GM12878 (cell line): ENCODE measurements at regions not wholly inside any gene's neighbourhood (a gene's known extent, or its start where the extent isn't known, plus 50 kb on each side); places are given as distances from the start of the nearest gene placed in this dataset.

Source experiments
- ATAC-seq: fragments of 200-7000 bp; cut with Tn5 transposase; 3 replicates; pipeline ENCODE4 v1.9.1; 2020; ENCODE audit warnings: mild to moderate bottlenecking, moderate library complexity
- BruUV-seq: library from RNA; stranded (reverse); fragments of 400-500 nt; replicated peaks from 2 replicates; lab custom pipeline; 2021; lab: Mats Ljungman, UMichigan
- CTCF ChIA-PET: fragments of 300-600 bp; sonication (Branson Sonifier 250); formaldehyde crosslinking; extraction: SDS; loops from one replicate; lab custom pipeline; 2021; ENCODE audit warnings: inconsistent platforms; lab: Yijun Ruan, JAX
- POLR2A ChIA-PET: fragments of 350-600 bp; formaldehyde crosslinking; extraction: SDS; loops from one replicate; lab custom pipeline; 2021; ENCODE audit warnings: inconsistent platforms; lab: Charles Lee
- RAD21 ChIA-PET: fragments of 300-600 bp; sonication (Branson Sonifier 250); formaldehyde crosslinking; loops from one replicate; lab custom pipeline; 2023; ENCODE audit warnings: antibody characterized with exemption; ENCODE audit not compliant: unreplicated experiment; lab: Charles Lee
- SMC1A ChIA-PET: fragments of 300-600 bp; sonication (Branson Sonifier 250); formaldehyde crosslinking; loops from one replicate; lab custom pipeline; 2023; ENCODE audit not compliant: unreplicated experiment, uncharacterized antibody; lab: Charles Lee
- DNase-seq: peaks from one replicate; pipeline ENCODE4 v3.0.0-alpha.2; 2011; ENCODE audit warnings: low read depth, low spot score
- FAIRE-seq: peaks from 3 replicates; lab custom pipeline; 2011; peaks lifted over from hg19 to GRCh38; lab: Jason Lieb, UNC
- H2AFZ ChIP-seq: 2 replicates; pipeline ENCODE4 v1.6.0; 2011; ENCODE audit warnings: low read depth, low read length, control low read depth; ENCODE audit not compliant: control insufficient read depth
- H3K27ac ChIP-seq: 2 replicates; pipeline ENCODE4 v1.5.1; 2011; ENCODE audit warnings: control low read depth; ENCODE audit not compliant: control insufficient read depth, insufficient read depth
- H3K27me3 ChIP-seq, 2 experiments: replicated peaks in 1 of 2; 2 replicates each; pipeline versions ENCODE4 v1.6.0 to v1.6.1; 2011; ENCODE audit warnings: low read length in 1 of 2; ENCODE audit not compliant: control insufficient read depth in 2 of 2, insufficient read depth in 2 of 2
- H3K36me3 ChIP-seq, 2 experiments: 2 replicates each; pipeline ENCODE4 v1.5.1; 2011; ENCODE audit warnings: low read length in 1 of 2; ENCODE audit not compliant: control insufficient read depth in 2 of 2, insufficient read depth in 2 of 2
- H3K4me1 ChIP-seq: 2 replicates; pipeline ENCODE4 v1.6.1; 2011; ENCODE audit warnings: mild to moderate bottlenecking, low read length, moderate library complexity, mixed read lengths; ENCODE audit not compliant: control insufficient read depth, insufficient read depth
- H3K4me2 ChIP-seq: 2 replicates; pipeline ENCODE4 v1.6.0; 2011; ENCODE audit warnings: control low read depth; ENCODE audit not compliant: control insufficient read depth, insufficient read depth
- H3K4me3 ChIP-seq: fragments of 200-600 bp; sonication (generic); 2 replicates; pipeline ENCODE4 v1.5.1; 2016
- H3K79me2 ChIP-seq: 2 replicates; pipeline ENCODE4 v1.6.0; 2011; ENCODE audit warnings: low read length; ENCODE audit not compliant: control insufficient read depth, insufficient read depth
- H3K9ac ChIP-seq: 2 replicates; pipeline ENCODE4 v1.8.0; 2011; ENCODE audit warnings: low read length, control low read depth, mixed read lengths; ENCODE audit not compliant: control insufficient read depth, insufficient read depth
- H3K9me3 ChIP-seq: replicated peaks from 3 replicates; pipeline ENCODE4 v1.5.1; 2011; ENCODE audit warnings: mild to moderate bottlenecking, low read length; ENCODE audit not compliant: control insufficient read depth, insufficient read depth
- H4K20me1 ChIP-seq: 2 replicates; pipeline ENCODE4 v1.6.0; 2011; ENCODE audit not compliant: control insufficient read depth, insufficient read depth
- ATF7 ChIP-seq: fragments of 450-650 bp; IDR thresholded peaks from 2 replicates; pipeline ENCODE4 v1.6.1; 2016; ENCODE audit warnings: low read depth, mild to moderate bottlenecking
- BHLHE40 ChIP-seq, 2 experiments: fragments of 450-650 bp in 1 of 2; IDR thresholded peaks; 2 replicates each; pipeline ENCODE4 v1.6.1; 2011 to 2017; ENCODE audit warnings: low read depth in 2 of 2, borderline replicate concordance in 1 of 2, improper control_type of control experiment in 1 of 2, low read length in 1 of 2, mild to moderate bottlenecking in 1 of 2
- BMI1 ChIP-seq: fragments of 450-650 bp; IDR thresholded peaks from 2 replicates; pipeline ENCODE4 v1.6.1; 2016; ENCODE audit warnings: mild to moderate bottlenecking, moderate library complexity, borderline replicate concordance
- CBFB ChIP-seq: IDR thresholded peaks from 2 replicates; pipeline ENCODE4 v1.6.1; 2016; ENCODE audit warnings: antibody characterized with exemption, low read depth
- CHD4 ChIP-seq: fragments of 200-600 bp; sonication (generic); IDR thresholded peaks from 2 replicates; pipeline ENCODE4 v1.6.1; 2016; ENCODE audit warnings: mild to moderate bottlenecking
- CREB1 ChIP-seq: IDR thresholded peaks from 2 replicates; pipeline ENCODE4 v1.6.1; 2012; ENCODE audit warnings: low read depth, mild to moderate bottlenecking, inconsistent platforms
- FOXM1 ChIP-seq: IDR thresholded peaks from 2 replicates; pipeline ENCODE4 v1.6.1; 2012; ENCODE audit warnings: low read depth, mild to moderate bottlenecking, inconsistent platforms, low read length, moderate library complexity
- JUND ChIP-seq: IDR thresholded peaks from 2 replicates; pipeline ENCODE4 v1.6.1; 2012; ENCODE audit warnings: low read depth, mild to moderate bottlenecking, low read length, improper control_type of control experiment, moderate library complexity
- KAT2A ChIP-seq: conservative IDR thresholded peaks from 2 replicates; pipeline ENCODE4 v1.6.1; 2011; ENCODE audit warnings: low read depth, low read length; ENCODE audit not compliant: control insufficient read depth
- KLF5 ChIP-seq: fragments of 450-650 bp; IDR thresholded peaks from 2 replicates; pipeline ENCODE4 v1.6.1; 2014; ENCODE audit warnings: mild to moderate bottlenecking; ENCODE audit not compliant: partially characterized antibody
- MEF2B ChIP-seq: fragments of 450-650 bp; IDR thresholded peaks from 2 replicates; pipeline ENCODE4 v1.6.1; 2018; ENCODE audit warnings: mild to moderate bottlenecking, moderate library complexity; ENCODE audit not compliant: partially characterized antibody, poor library complexity, severe bottlenecking
- MTA2 ChIP-seq: fragments of 450-650 bp; IDR thresholded peaks from 2 replicates; pipeline ENCODE4 v1.6.1; 2016; ENCODE audit warnings: low read depth, mild to moderate bottlenecking, moderate library complexity
- MTA3 ChIP-seq: IDR thresholded peaks from 2 replicates; pipeline ENCODE4 v1.6.1; 2012; ENCODE audit warnings: low read length, inconsistent platforms, borderline replicate concordance
- NBN ChIP-seq: fragments of 450-650 bp; IDR thresholded peaks from 2 replicates; pipeline ENCODE4 v1.6.1; 2016
- NFYA ChIP-seq: IDR thresholded peaks from 2 replicates; pipeline ENCODE4 v1.6.1; 2011; ENCODE audit warnings: low read depth, mild to moderate bottlenecking, low read length, improper control_type of control experiment, borderline replicate concordance
- PKNOX1 ChIP-seq: fragments of 450-650 bp; IDR thresholded peaks from 2 replicates; pipeline ENCODE4 v1.6.1; 2016; ENCODE audit warnings: mild to moderate bottlenecking
- SP1 ChIP-seq: IDR thresholded peaks from one replicate; pipeline ENCODE4 v1.6.1; 2011; ENCODE audit warnings: low read depth, low read length
- SREBF1 ChIP-seq: IDR thresholded peaks from 2 replicates; pipeline ENCODE4 v1.6.1; 2012; ENCODE audit warnings: mild to moderate bottlenecking, low read length
- TAF1 ChIP-seq: IDR thresholded peaks from 2 replicates; pipeline ENCODE4 v1.6.1; 2011; ENCODE audit warnings: mild to moderate bottlenecking, low read depth, low read length, borderline replicate concordance
- ZNF217 ChIP-seq: fragments of 450-650 bp; IDR thresholded peaks from 2 replicates; pipeline ENCODE4 v1.6.1; 2017; ENCODE audit warnings: antibody characterized with exemption, mild to moderate bottlenecking
- ZNF274 ChIP-seq: IDR thresholded peaks from one replicate; pipeline ENCODE4 v1.8.0; 2011; ENCODE audit not compliant: insufficient read length, insufficient read depth
- ZNF384 ChIP-seq: IDR thresholded peaks from 2 replicates; pipeline ENCODE4 v1.6.1; 2012; ENCODE audit warnings: low read depth, mild to moderate bottlenecking, low read length, improper control_type of control experiment, borderline replicate concordance
- WGBS: methylation state at CpG from one replicate; pipeline ENCODE4 v1.1.6; 2016; ENCODE audit warnings: low lambda C conversion rate; ENCODE audit not compliant: insufficient replicate concordance, insufficient coverage; ENCODE audit errors: missing lambda C conversion rate; 5-methylcytosine and 5-hydroxymethylcytosine counted together
- in situ Hi-C: fragments of 300-500 bp; cut with MboI; formaldehyde crosslinking; loops from 9 replicates; pipeline ENCODE4 v1.14.3; 2018; ENCODE audit warnings: mixed read lengths
- intact Hi-C: fragments of 100-400 bp; cut with micrococcal nuclease; formaldehyde crosslinking; loops from one replicate; pipeline ENCODE4 v1.14.2; 2022; ENCODE audit not compliant: unreplicated experiment
- TF ChIP-seq, protein P1 (sequence below): IDR thresholded peaks from 2 replicates; pipeline ENCODE4 v1.6.1; 2012; ENCODE audit warnings: low read depth, low read length, improper control_type of control experiment
- TF ChIP-seq, protein P2 (sequence below): IDR thresholded peaks from 2 replicates; pipeline ENCODE4 v1.6.1; 2011; ENCODE audit warnings: borderline replicate concordance, low read depth, mild to moderate bottlenecking, moderate library complexity, mixed read lengths, low read length; ENCODE audit not compliant: insufficient read depth; ENCODE audit errors: extremely low read length

- TF ChIP-seq, protein P1, sequence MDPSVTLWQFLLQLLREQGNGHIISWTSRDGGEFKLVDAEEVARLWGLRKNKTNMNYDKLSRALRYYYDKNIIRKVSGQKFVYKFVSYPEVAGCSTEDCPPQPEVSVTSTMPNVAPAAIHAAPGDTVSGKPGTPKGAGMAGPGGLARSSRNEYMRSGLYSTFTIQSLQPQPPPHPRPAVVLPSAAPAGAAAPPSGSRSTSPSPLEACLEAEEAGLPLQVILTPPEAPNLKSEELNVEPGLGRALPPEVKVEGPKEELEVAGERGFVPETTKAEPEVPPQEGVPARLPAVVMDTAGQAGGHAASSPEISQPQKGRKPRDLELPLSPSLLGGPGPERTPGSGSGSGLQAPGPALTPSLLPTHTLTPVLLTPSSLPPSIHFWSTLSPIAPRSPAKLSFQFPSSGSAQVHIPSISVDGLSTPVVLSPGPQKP, result no peak
- TF ChIP-seq, all 136 proteins: peak for 0
Measured at GRCh38 chr11:90656171-90656570, 433.3 kb upstream of the CHORDC1 start (continued).

DNA sequence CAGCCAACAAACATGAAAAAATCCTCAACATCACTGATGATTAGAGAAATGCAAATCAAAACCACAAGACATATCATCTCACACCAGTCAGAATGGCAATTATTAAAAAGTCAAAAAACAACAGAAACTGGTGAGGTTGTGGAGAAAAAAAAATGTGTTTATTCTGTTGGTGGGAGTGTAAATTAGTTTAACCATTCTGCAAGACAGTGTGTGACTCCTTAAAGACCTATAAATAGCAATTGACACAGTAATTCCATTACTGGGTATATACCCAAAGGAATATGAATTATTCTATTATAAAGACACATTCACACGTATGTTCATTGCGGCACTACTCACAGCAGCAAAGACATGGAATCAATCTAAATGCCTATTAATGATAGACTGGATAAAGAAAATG is 427.3 kb upstream of the CHORDC1 start:
- ChIA-PET CTCF (interaction anchor here (1.0 kb wide), 1 partner anchor 11 kb away, joined by 3 read pairs; no protein-coding TSS in a partner anchor), POLR2A (no interaction called here), RAD21 (no interaction called here), SMC1A (no interaction called here)
- WGBS, result 97% methylated on average over 2 of the region's 2 CpGs
- Histone ChIP-seq H2AFZ (no peak overlapping the region), H3K4me1 (no peaks in the 10 kb centered on the region), H3K79me2 (no peaks in the 10 kb centered on the region), H3K9ac (no peak overlapping the region), H3K4me3 (no peak overlapping the region), H3K27me3 (no peaks in the 10 kb centered on the region), H3K4me2 (no peak overlapping the region), H3K9me3 (no peaks in the 10 kb centered on the region), H3K36me3 (no peaks in the 10 kb centered on the region), H3K27ac (no peak overlapping the region), H4K20me1 (no peaks in the 10 kb centered on the region)
- in situ Hi-C loops (no loop called here), intact Hi-C loops (no loop called here)
- no peak for FAIRE-seq
- DNase-seq, result no peak
- ATAC-seq, result peak; percentile 42
- BruUV-seq, result no TSS peak
- TF ChIP-seq BHLHE40 (IDR thresholded peaks at IDR 0.05; ENCODE audit: borderline replicate concordance in 1 of 2, low read depth in 2 of 2, low read length in 1 of 2) (0 out of 4 replicates have a peak, but pooled peaks of 1 of the 2 experiments have one; percentile 5), CBFB (no peak), MTA3 (no peak), SP1 (no peak), SREBF1 (no peak), ATF7 (0 out of 2 replicates have a peak, but pooled peaks have one; percentile 34), NFYA (no peak), CREB1 (no peak), MTA2 (peak; percentile 84), PKNOX1 (no peak), JUND (no peak), FOXM1 (no peak), NBN (no peak), CHD4 (no peak), ZNF217 (peak; percentile 66; the same call in 1 of the 2 replicates), ZNF384 (peak; percentile 31; the same call in 1 of the 2 replicates), KLF5 (no peak), MEF2B (peak; percentile 69), KAT2A (no peak), BMI1 (peak; percentile 31; the same call in 1 of the 2 replicates), TAF1 (no peak), ZNF274 (no peak)
- TF ChIP-seq, protein P2, sequence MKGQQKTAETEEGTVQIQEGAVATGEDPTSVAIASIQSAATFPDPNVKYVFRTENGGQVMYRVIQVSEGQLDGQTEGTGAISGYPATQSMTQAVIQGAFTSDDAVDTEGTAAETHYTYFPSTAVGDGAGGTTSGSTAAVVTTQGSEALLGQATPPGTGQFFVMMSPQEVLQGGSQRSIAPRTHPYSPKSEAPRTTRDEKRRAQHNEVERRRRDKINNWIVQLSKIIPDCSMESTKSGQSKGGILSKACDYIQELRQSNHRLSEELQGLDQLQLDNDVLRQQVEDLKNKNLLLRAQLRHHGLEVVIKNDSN, result no peak
